ENCODE measurements at regions not wholly inside any gene's neighbourhood (a gene's known extent, or its start where the extent isn't known, plus 50 kb on each side); places are given as distances from the start of the nearest gene placed in this dataset.

GRCh38 chr5:171680485-171680884 is 105.1 kb upstream of the SMIM23 start:
- Mint-ChIP-seq H3K4me1 (ENCODE audit: low read depth) (peaks cover 46% of the 10 kb centered on the region), H3K9me3 (no peaks in the 10 kb centered on the region), H3K27me3 (peaks cover 16% of the 10 kb centered on the region), H3K27ac (no peak overlapping the region), H3K4me3 (no peak overlapping the region), H3K36me3 (ENCODE audit: low read depth) (no peaks in the 10 kb centered on the region)
- intact Hi-C loops (cut with micrococcal nuclease): no loop called here

- peak overlapping the region; percentile 78 for H3K27ac Mint-ChIP-seq
- no peaks in the 10 kb centered on the region for H3K9me3 Mint-ChIP-seq
- peaks cover 44% of the 10 kb centered on the region for H3K4me1 Mint-ChIP-seq (ENCODE audit: low read depth)
- H3K27me3 Mint-ChIP-seq: peaks cover 16% of the 10 kb centered on the region
- H3K4me3 Mint-ChIP-seq: no peak overlapping the region
- intact Hi-C loops (cut with micrococcal nuclease): no loop called here
- H3K36me3 Mint-ChIP-seq (ENCODE audit: low read depth): no peaks in the 10 kb centered on the region
Measured at GRCh38 chr5:171681061-171681460, 104.6 kb upstream of the SMIM23 start.

DNA sequence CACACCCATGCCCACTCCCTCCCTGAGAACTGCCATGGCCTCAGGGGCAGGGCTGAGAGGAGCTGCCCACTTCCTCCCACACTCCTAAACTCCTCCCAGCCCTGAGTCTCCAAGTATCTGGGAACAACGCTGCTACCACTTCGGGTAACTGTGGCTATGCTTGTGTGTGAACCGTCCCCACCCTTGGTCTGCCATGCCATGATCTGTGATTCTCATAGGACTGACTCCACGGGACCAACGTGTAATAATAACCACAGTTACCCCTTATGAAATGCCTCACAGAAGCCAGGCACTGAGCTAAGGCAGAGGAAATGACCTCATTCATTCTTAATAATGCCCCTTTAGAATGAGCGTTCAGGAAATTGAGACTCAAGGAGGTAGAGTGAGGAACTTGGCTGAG is 103.9 kb upstream of the SMIM23 start:
- Mint-ChIP-seq H3K4me3 (no peak overlapping the region), H3K9me3 (no peaks in the 10 kb centered on the region), H3K27me3 (peaks cover 16% of the 10 kb centered on the region), H3K4me1 (ENCODE audit: low read depth) (peaks cover 37% of the 10 kb centered on the region), H3K27ac (peak overlapping the region; percentile 78), H3K36me3 (ENCODE audit: low read depth) (no peaks in the 10 kb centered on the region)
- intact Hi-C loops (cut with micrococcal nuclease): no loop called here

- Mint-ChIP-seq H3K27ac (peak overlapping the region; percentile 78), H3K27me3 (peaks cover 19% of the 10 kb centered on the region), H3K4me1 (ENCODE audit: low read depth) (peaks cover 32% of the 10 kb centered on the region), H3K4me3 (no peak overlapping the region), H3K9me3 (no peaks in the 10 kb centered on the region), H3K36me3 (ENCODE audit: low read depth) (no peaks in the 10 kb centered on the region)
- intact Hi-C loops (cut with micrococcal nuclease): no loop called here
Measured at GRCh38 chr5:171682801-171683200, 102.8 kb upstream of the SMIM23 start.

DNA sequence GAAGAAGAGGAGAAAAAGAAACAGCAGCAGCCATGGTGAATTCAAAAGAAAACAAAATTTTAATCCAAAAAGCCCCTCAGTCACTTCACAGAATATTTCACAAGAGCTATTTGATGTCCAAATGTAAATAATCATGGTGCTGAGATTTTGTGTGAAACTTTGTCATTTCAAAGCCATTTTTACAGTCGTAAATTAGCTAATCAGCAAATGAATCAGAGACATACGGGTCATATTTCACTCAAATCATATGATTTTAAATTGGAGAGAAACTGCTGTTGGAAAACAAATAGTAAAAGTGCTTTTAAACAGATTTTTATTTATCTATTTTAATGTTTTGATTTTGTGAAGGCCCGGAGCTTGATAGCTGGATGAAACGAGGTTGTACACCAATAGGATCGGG is 101.4 kb upstream of the SMIM23 start:
- H3K27me3 Mint-ChIP-seq: peaks cover 19% of the 10 kb centered on the region
- H3K4me3 Mint-ChIP-seq: no peak overlapping the region
- intact Hi-C loops (cut with micrococcal nuclease): no loop called here
- H3K36me3 Mint-ChIP-seq (ENCODE audit: low read depth): no peaks in the 10 kb centered on the region
- no peak overlapping the region for H3K27ac Mint-ChIP-seq
- H3K4me1 Mint-ChIP-seq (ENCODE audit: low read depth): peaks cover 32% of the 10 kb centered on the region
- H3K9me3 Mint-ChIP-seq: no peaks in the 10 kb centered on the region

GRCh38 chr5:171688696-171689495 is 96.7 kb upstream of the SMIM23 start:
- H3K27me3 Mint-ChIP-seq: peaks cover 4% of the 10 kb centered on the region
- intact Hi-C loops (cut with micrococcal nuclease): no loop called here
- H3K4me3 Mint-ChIP-seq: no peak overlapping the region
- no peaks in the 10 kb centered on the region for H3K9me3 Mint-ChIP-seq
- no peak overlapping the region for H3K27ac Mint-ChIP-seq
- H3K4me1 Mint-ChIP-seq (ENCODE audit: low read depth): no peaks in the 10 kb centered on the region
- H3K36me3 Mint-ChIP-seq (ENCODE audit: low read depth): no peaks in the 10 kb centered on the region

- Mint-ChIP-seq H3K9me3 (no peaks in the 10 kb centered on the region), H3K27me3 (peaks cover 4% of the 10 kb centered on the region), H3K27ac (no peak overlapping the region), H3K36me3 (ENCODE audit: low read depth) (no peaks in the 10 kb centered on the region), H3K4me1 (ENCODE audit: low read depth) (no peaks in the 10 kb centered on the region), H3K4me3 (no peak overlapping the region)
- intact Hi-C loops (cut with micrococcal nuclease): no loop called here
Measured at GRCh38 chr5:171689853-171690417, 95.7 kb upstream of the SMIM23 start.

- no peaks in the 10 kb centered on the region for H3K4me1 Mint-ChIP-seq (ENCODE audit: low read depth)
- H3K27ac Mint-ChIP-seq: no peak overlapping the region
- H3K4me3 Mint-ChIP-seq: no peak overlapping the region
- no peaks in the 10 kb centered on the region for H3K36me3 Mint-ChIP-seq (ENCODE audit: low read depth)
- peaks cover 3% of the 10 kb centered on the region for H3K27me3 Mint-ChIP-seq
- intact Hi-C loops (cut with micrococcal nuclease): no loop called here
- no peaks in the 10 kb centered on the region for H3K9me3 Mint-ChIP-seq
Measured at GRCh38 chr5:171692107-171692506, 93.5 kb upstream of the SMIM23 start.

GRCh38 chr5:171692936-171693335 is 92.7 kb upstream of the SMIM23 start:
- Mint-ChIP-seq H3K27ac (no peak overlapping the region), H3K4me3 (no peak overlapping the region), H3K4me1 (ENCODE audit: low read depth) (no peaks in the 10 kb centered on the region), H3K9me3 (no peaks in the 10 kb centered on the region), H3K36me3 (ENCODE audit: low read depth) (no peaks in the 10 kb centered on the region), H3K27me3 (peaks cover 3% of the 10 kb centered on the region)
- intact Hi-C loops (cut with micrococcal nuclease): no loop called here

DNA sequence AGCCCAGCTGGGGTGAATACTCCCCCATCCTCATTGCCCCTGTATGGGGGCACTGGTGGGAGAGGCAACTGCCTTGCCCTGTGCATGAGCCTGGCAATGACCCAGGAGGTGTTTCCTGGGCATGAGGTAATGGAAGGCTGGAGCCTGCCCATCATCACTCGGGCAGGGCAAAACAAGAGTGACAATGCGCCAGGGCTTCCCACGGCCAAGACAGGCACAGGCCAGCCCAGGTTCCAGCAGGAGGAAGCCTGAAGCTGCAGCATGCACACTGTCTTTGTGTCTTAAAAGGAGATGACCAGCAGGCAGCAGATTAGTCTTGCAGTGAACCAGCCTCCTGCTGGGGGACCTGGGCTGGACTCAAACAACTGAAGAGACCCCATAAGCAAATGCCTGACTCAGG is 92.2 kb upstream of the SMIM23 start:
- Mint-ChIP-seq H3K36me3 (ENCODE audit: low read depth) (no peaks in the 10 kb centered on the region), H3K27me3 (peaks cover 3% of the 10 kb centered on the region), H3K4me1 (ENCODE audit: low read depth) (no peaks in the 10 kb centered on the region), H3K9me3 (no peaks in the 10 kb centered on the region), H3K4me3 (no peak overlapping the region), H3K27ac (no peak overlapping the region)
- intact Hi-C loops (cut with micrococcal nuclease): no loop called here

GRCh38 chr5:171695804-171696203 is 89.8 kb upstream of the SMIM23 start:
- H3K36me3 Mint-ChIP-seq (ENCODE audit: low read depth): no peaks in the 10 kb centered on the region
- no peak overlapping the region for H3K4me3 Mint-ChIP-seq
- H3K4me1 Mint-ChIP-seq (ENCODE audit: low read depth): no peaks in the 10 kb centered on the region
- H3K27ac Mint-ChIP-seq: no peak overlapping the region
- peaks cover 3% of the 10 kb centered on the region for H3K27me3 Mint-ChIP-seq
- intact Hi-C loops (cut with micrococcal nuclease): no loop called here
- no peaks in the 10 kb centered on the region for H3K9me3 Mint-ChIP-seq

GRCh38 chr5:171697221-171698102 is 88.2 kb upstream of the SMIM23 start:
- Mint-ChIP-seq H3K27ac (no peak overlapping the region), H3K36me3 (ENCODE audit: low read depth) (no peaks in the 10 kb centered on the region)

DNA sequence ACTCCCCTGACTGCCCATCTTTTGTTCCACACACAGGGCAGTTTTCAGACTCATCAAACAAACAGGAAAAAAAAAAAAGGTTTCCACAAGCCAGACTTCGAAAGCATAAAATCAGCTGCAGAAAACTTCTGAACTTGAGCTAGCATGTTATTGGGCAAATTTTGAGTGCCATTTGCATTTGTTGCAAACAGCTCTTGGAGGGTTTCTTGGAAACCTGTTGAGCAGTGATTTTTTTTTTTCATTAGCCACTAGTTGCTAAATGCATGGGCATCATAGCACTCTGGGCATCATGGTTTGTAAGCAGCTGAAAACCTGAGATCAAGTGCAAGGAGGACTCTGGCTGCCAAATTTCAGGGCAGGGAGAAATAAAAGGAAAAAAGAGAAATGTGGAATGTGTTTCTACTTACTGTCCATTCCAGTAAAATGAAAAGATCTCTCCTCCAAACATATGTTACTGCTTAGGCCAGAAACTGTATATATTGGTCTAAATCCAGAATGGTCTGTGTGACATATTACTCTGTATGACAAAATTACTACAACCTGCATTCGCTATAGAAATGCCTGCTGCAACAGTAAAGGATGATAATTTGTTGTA is 85.2 kb upstream of the SMIM23 start:
- no peaks in the 10 kb centered on the region for H3K9me3 Mint-ChIP-seq
- H3K27me3 Mint-ChIP-seq: peaks cover 2% of the 10 kb centered on the region
- no peaks in the 10 kb centered on the region for H3K4me1 Mint-ChIP-seq (ENCODE audit: low read depth)
- H3K36me3 Mint-ChIP-seq (ENCODE audit: low read depth): no peaks in the 10 kb centered on the region
- H3K4me3 Mint-ChIP-seq: no peak overlapping the region
- intact Hi-C loops (cut with micrococcal nuclease): no loop called here
- no peak overlapping the region for H3K27ac Mint-ChIP-seq

More at GRCh38 chr5:171697221-171698102, 88.2 kb upstream of the SMIM23 start:
- Mint-ChIP-seq H3K9me3 (no peaks in the 10 kb centered on the region), H3K4me3 (no peak overlapping the region), H3K4me1 (ENCODE audit: low read depth) (no peaks in the 10 kb centered on the region), H3K27me3 (peaks cover 3% of the 10 kb centered on the region)
- intact Hi-C loops (cut with micrococcal nuclease): no loop called here

GRCh38 chr5:171701100-171701541 is 84.5 kb upstream of the SMIM23 start:
- H3K27ac Mint-ChIP-seq: no peak overlapping the region
- no peak overlapping the region for H3K4me3 Mint-ChIP-seq
- no peaks in the 10 kb centered on the region for H3K9me3 Mint-ChIP-seq
- intact Hi-C loops (cut with micrococcal nuclease): no loop called here
- H3K4me1 Mint-ChIP-seq (ENCODE audit: low read depth): no peaks in the 10 kb centered on the region
- no peaks in the 10 kb centered on the region for H3K36me3 Mint-ChIP-seq (ENCODE audit: low read depth)
- peaks cover 2% of the 10 kb centered on the region for H3K27me3 Mint-ChIP-seq
